ENCODE measurements at regions not wholly inside any gene's neighbourhood (a gene's known extent, or its start where the extent isn't known, plus 50 kb on each side); places are given as distances from the start of the nearest gene placed in this dataset.

DNA sequence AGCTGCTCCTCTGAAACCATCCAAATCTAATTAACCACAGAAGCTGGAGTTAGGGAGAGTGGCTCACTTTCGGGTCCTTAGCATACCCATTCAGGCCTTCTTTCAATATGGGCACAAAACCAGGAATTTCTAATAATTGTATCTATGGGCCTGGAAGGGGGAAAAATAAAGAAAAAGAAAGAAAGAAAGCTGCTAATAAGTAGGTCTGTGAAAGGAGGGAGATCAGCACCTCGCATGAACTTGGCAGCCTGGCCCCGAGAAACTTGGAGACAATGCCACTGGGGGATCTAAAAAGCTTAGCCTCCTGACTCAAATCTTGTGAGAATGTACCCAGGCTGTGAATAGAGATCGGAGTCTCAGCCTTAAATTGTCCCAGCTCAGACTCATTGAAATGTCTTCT is 252.1 kb upstream of the SLC14A2 start:
- no peak overlapping the region for H3K4me3 ChIP-seq (ENCODE audit: low read length)
- TF ChIP-seq, protein P1, sequence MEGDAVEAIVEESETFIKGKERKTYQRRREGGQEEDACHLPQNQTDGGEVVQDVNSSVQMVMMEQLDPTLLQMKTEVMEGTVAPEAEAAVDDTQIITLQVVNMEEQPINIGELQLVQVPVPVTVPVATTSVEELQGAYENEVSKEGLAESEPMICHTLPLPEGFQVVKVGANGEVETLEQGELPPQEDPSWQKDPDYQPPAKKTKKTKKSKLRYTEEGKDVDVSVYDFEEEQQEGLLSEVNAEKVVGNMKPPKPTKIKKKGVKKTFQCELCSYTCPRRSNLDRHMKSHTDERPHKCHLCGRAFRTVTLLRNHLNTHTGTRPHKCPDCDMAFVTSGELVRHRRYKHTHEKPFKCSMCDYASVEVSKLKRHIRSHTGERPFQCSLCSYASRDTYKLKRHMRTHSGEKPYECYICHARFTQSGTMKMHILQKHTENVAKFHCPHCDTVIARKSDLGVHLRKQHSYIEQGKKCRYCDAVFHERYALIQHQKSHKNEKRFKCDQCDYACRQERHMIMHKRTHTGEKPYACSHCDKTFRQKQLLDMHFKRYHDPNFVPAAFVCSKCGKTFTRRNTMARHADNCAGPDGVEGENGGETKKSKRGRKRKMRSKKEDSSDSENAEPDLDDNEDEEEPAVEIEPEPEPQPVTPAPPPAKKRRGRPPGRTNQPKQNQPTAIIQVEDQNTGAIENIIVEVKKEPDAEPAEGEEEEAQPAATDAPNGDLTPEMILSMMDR (conservative IDR thresholded peaks at IDR 0.05; ENCODE audit: low read depth, low read length), result no peak
- DNase-seq (ENCODE audit: low read depth), result no peak

DNA sequence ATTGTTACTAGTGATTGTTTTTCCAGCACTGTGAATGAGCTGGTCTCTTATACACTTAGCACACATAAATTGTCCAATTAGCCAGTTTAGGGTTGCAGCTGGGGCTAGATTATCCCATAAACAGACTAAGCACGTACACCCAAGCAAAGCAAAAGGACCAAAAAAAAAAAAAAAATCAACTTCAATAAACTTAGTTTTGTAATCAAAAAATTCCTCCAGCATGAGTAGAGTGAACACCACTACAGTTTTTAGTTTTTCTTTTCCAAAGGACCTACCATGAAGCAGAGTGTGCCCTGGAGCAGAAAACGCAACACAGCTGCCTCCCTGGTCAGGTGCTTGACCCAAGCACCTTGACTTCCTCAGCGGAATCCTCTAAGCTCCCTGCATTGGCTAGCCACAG is 249.4 kb upstream of the SLC14A2 start:
- H3K4me3 ChIP-seq (ENCODE audit: low read length), result no peak overlapping the region
- no peak for DNase-seq (ENCODE audit: low read depth)

DNA sequence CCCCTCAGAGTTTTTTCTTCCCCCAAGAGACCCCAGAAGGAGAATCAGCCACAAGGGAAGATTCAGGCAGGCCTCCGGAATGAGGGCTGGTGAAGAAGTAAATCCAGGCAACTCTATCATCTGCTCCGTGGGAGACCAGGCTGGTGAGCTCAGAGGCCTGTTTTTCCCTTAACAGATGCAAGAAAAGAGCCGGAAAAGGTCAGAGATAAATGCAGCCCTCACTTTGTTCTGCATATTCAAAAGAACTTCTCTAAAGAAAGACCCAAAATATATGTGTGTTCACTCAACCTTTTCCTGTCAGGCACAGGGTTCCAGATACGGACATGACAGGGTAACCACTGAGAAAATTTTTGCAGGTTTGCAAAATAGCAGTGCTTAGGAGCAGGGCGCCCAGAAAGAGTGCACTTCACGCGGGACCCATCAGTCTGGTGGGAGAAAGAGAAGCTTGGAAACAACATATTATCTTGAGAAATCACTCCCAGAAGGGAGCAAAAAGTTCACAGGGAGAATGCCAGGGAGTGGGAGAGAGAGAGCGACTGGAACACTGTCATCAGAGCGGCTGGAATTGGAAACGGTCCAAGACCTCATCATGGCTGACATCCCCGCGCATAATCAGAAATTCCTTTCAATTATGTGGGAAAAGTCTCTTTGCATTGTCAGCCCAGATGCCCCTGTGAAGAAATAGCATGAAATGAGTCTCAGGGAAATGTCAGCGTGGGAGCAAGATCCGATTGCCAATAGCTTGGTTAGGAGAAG is 244.8 kb upstream of the SLC14A2 start:
- no peak overlapping the region for H3K4me3 ChIP-seq (ENCODE audit: low read length)
- TF ChIP-seq, protein P1 (conservative IDR thresholded peaks at IDR 0.05; ENCODE audit: low read depth, low read length), result no peak
- DNase-seq (ENCODE audit: low read depth), result no peak

More for the DNA sequence above, 249.4 kb upstream of the SLC14A2 start:
- TF ChIP-seq, protein P1 (conservative IDR thresholded peaks at IDR 0.05; ENCODE audit: low read depth, low read length), result no peak

DNA sequence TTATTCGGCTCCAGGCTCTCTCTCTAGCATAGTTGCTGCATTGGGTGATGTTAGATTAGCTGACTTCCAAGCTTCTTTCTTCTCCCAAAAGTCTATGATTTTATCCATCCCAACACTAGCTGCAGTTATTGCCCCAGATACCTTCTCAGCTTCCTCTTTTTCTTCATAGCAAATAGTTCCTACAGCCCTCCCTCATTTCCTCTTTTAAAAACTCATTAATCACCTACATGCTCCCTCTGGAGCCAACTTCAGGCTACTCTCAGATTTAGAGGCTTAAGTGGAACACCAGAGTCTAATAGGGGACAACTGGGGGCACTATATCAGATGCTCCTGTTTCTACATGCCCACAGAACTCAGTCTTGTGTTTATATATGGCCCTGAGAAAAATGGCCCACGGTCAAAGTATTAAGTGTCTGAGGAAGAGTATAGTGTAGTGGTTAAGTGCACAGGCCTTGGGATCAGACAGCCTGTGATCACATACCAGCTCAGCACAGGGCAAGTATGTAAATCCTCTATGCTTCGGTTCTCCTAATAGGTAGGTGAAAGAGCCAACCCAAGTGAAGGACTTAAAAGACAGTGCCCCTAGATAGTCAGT is 241.9 kb upstream of the SLC14A2 start:
- TF ChIP-seq, protein P1 (conservative IDR thresholded peaks at IDR 0.05; ENCODE audit: low read depth, low read length), result no peak
- H3K4me3 ChIP-seq (ENCODE audit: low read length), result no peak overlapping the region

DNA sequence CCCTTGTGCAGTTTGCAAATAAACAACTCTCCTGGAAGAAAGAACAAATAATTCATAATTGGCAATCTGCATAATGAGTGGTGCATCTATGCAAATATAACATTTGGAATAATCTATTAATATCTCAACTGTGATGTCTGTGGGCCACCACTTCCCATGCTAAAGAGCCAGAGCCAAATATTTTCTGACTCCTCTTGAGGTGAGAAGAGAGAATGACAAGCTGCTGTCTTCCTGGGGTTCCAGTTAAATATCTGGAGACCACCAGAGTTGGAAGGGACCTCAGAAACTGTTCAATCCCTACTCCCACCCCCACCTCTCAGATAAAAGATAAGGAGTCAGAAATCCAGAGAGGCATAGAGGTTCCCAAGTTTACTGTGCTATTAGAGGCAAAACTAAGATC is 241.0 kb upstream of the SLC14A2 start:
- TF ChIP-seq, protein P1 (conservative IDR thresholded peaks at IDR 0.05; ENCODE audit: low read depth, low read length), result no peak
- H3K4me3 ChIP-seq (ENCODE audit: low read length), result no peak overlapping the region
- no peak for DNase-seq (ENCODE audit: low read depth)

More for the DNA sequence above, 241.9 kb upstream of the SLC14A2 start:
- no peak for DNase-seq (ENCODE audit: low read depth)

DNA sequence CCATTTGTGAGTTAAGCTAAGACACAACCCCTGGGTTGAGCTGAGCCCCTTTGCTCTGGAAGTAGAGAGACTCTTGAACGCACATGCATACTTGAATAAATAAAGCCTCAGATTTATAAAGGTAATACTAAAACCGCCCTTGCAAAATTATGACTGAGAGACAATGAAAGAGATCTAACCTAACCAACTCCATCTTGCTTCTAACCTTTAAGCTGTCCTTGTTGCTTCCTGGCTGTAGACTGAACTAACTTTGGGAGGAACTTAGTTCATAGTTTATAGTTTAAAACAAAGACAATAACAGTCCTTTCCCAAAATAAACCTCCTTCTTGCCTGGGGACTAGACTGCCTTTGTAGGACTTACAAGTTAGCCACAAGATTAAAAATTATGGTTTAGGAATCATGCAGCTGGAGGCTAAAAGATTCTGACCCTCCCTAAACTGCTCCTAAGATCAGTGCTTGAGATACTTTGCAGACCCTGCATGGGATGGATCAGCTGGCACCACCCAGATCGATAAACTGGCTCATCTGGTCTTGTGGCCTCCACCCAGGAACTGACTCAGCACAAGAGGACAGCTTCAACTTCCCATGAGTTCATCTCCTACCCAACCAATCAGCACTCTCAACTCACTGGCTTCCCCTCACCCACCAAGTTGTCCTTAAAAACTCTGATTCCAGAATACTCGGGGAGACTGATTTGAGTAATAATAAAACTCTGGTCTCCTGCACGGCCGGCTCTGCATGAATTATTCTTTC is 240.2 kb upstream of the SLC14A2 start:
- no peak overlapping the region for H3K4me3 ChIP-seq (ENCODE audit: low read length)
- DNase-seq (ENCODE audit: low read depth), result no peak
- TF ChIP-seq, protein P1 (conservative IDR thresholded peaks at IDR 0.05; ENCODE audit: low read depth, low read length), result no peak
